ENCODE measurements at regions not wholly inside any gene's neighbourhood (a gene's known extent, or its start where the extent isn't known, plus 50 kb on each side); places are given as distances from the start of the nearest gene placed in this dataset.

DNA sequence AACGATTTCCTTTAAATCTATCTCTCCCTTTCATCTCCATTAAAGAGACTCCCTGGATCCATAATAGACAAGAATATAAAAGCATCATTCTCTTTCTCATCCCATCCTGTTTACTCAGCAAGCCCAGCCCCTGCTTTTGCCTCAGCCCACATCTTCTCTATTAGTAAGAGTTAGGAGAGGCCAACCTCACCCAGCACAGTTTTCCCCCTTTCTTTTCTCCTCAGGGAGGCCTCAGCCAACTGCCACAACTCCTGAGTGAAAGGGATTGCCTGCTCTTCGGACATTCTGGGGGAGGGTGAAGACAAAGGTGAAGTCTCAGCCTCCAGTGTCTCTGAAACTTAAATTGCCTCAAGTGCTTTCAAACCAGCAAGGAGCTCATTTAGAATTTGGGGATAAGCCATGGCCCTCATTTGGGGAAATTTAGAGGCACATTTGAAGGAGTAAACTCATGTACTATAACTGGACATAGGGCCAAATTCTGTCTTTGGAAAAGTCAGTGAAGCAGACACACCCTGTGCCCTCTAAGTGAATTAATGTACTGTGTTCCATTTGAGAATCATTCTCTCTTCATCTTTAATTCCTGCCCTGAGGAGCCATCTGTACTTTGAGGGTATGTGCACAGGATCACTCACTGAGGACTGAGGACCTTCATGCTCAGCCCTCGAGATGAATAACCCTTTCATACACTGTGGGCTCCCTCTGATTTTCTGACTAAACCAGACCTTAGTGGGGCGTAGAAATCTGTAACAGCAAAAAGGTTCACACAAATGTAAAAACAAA, 82.5 kb downstream of the SOX2 start:
- 45 to 60% methylated on average over 4 of the region's 4 CpGs for WGBS, 2 donors
- Histone ChIP-seq H3K9me3 (no peaks in the 10 kb centered on the region), H3K27ac (no peak overlapping the region), H3K27me3 (no peaks in the 10 kb centered on the region), H3K4me3 (no peak overlapping the region), H3K36me3 (replicated peaks in 1 of 2; ENCODE audit: insufficient read depth in 1 of 2, low read depth in 2 of 2) (no peaks in the 10 kb centered on the region), H3K4me1 (no peaks in the 10 kb centered on the region)
- ATAC-seq: no peak
- DNase-seq: no peak
- intact Hi-C loops (cut with DNase I): no loop called here
- TF ChIP-seq, protein P1, sequence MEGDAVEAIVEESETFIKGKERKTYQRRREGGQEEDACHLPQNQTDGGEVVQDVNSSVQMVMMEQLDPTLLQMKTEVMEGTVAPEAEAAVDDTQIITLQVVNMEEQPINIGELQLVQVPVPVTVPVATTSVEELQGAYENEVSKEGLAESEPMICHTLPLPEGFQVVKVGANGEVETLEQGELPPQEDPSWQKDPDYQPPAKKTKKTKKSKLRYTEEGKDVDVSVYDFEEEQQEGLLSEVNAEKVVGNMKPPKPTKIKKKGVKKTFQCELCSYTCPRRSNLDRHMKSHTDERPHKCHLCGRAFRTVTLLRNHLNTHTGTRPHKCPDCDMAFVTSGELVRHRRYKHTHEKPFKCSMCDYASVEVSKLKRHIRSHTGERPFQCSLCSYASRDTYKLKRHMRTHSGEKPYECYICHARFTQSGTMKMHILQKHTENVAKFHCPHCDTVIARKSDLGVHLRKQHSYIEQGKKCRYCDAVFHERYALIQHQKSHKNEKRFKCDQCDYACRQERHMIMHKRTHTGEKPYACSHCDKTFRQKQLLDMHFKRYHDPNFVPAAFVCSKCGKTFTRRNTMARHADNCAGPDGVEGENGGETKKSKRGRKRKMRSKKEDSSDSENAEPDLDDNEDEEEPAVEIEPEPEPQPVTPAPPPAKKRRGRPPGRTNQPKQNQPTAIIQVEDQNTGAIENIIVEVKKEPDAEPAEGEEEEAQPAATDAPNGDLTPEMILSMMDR (IDR thresholded peaks at IDR 0.05): no peak
- TF ChIP-seq POLR2A (IDR thresholded peaks at IDR 0.05): no peak

DNA sequence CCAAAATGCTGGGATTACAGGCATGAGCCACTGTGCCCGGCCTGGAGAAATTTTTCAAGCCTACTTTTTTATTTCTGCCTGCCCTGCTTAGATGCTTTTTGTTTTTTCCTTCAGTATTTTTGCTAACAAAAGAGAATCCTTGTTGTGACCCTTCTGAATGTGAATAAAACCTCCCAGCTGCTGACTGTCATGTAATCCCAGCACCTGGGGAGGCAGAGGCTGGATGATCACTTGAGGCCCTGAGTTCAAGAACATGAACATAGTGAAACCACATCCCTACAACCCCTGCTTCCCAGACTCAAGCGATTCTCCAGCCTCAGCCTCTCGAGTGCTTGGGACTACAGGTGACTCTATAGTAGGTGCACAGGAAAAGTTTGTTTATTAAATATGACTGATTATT, 84.9 kb downstream of the SOX2 start:
- H3K27ac ChIP-seq: no peak overlapping the region
- H3K36me3 ChIP-seq (replicated peaks in 1 of 2; ENCODE audit: insufficient read depth in 1 of 2, low read depth in 2 of 2): no peaks in the 10 kb centered on the region
- H3K4me3 ChIP-seq: no peak overlapping the region
- ATAC-seq (no peak), DNase-seq (no peak)
- no peaks in the 10 kb centered on the region for H3K4me1 ChIP-seq
- intact Hi-C loops (cut with DNase I): no loop called here
- H3K9me3 ChIP-seq: no peaks in the 10 kb centered on the region
- no peak for TF ChIP-seq POLR2A (IDR thresholded peaks at IDR 0.05)
- TF ChIP-seq, protein P1 (IDR thresholded peaks at IDR 0.05): no peak
- 87 to 91% methylated on average over 3 of the region's 3 CpGs for WGBS, 2 donors
- no peaks in the 10 kb centered on the region for H3K27me3 ChIP-seq

GRCh38 chr3:181797431-181797830, 85.7 kb downstream of the SOX2 start:
- H3K9me3 ChIP-seq: no peaks in the 10 kb centered on the region
- no peaks in the 10 kb centered on the region for H3K4me1 ChIP-seq
- H3K27ac ChIP-seq: no peak overlapping the region
- H3K4me3 ChIP-seq: no peak overlapping the region
- no peaks in the 10 kb centered on the region for H3K36me3 ChIP-seq (replicated peaks in 1 of 2; ENCODE audit: insufficient read depth in 1 of 2, low read depth in 2 of 2)
- DNase-seq: no peak
- TF ChIP-seq POLR2A (IDR thresholded peaks at IDR 0.05): no peak
- TF ChIP-seq, protein P1 (IDR thresholded peaks at IDR 0.05): no peak
- intact Hi-C loops (cut with DNase I): no loop called here
- ATAC-seq: no peak
- WGBS, 2 donors: 56 to 57% methylated on average over 2 of the region's 2 CpGs
- no peaks in the 10 kb centered on the region for H3K27me3 ChIP-seq

GRCh38 chr3:181805703-181806102, 94.0 kb downstream of the SOX2 start:
- Histone ChIP-seq H3K9me3 (no peaks in the 10 kb centered on the region), H3K27me3 (no peaks in the 10 kb centered on the region), H3K4me1 (no peaks in the 10 kb centered on the region), H3K36me3 (replicated peaks in 1 of 2; ENCODE audit: insufficient read depth in 1 of 2, low read depth in 2 of 2) (no peaks in the 10 kb centered on the region), H3K4me3 (no peak overlapping the region), H3K27ac (no peak overlapping the region)
- ATAC-seq (no peak), DNase-seq (no peak)
- intact Hi-C loops (cut with DNase I): no loop called here
- WGBS, 2 donors: 58 to 63% methylated on average over 2 of the region's 2 CpGs
- no peak for TF ChIP-seq POLR2A (IDR thresholded peaks at IDR 0.05)
- TF ChIP-seq, protein P1 (IDR thresholded peaks at IDR 0.05): no peak

DNA sequence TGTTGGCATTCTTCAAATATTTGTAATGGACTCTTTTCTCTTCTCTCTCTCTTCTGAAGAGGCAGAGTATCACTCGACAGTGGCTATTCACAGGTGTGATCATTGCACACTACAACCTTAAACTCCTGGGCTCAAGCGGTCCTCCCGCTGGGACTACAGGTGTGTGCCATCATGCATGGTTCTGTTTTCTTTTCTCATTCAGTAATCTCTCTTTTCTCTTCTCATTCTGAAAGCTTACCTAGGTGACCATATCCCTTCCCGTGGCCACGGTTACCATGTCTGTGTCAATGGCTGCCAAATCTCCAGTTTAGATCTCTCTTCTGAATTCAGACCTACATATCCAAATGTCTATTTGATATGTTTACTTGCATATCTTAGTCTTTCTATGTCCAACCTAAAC, 96.3 kb downstream of the SOX2 start:
- no peaks in the 10 kb centered on the region for H3K9me3 ChIP-seq
- H3K4me3 ChIP-seq: no peak overlapping the region
- TF ChIP-seq, protein P1 (IDR thresholded peaks at IDR 0.05): no peak
- no peak for TF ChIP-seq POLR2A (IDR thresholded peaks at IDR 0.05)
- no peaks in the 10 kb centered on the region for H3K27me3 ChIP-seq
- no peaks in the 10 kb centered on the region for H3K36me3 ChIP-seq (replicated peaks in 1 of 2; ENCODE audit: insufficient read depth in 1 of 2, low read depth in 2 of 2)
- no peak for ATAC-seq
- 85 to 88% methylated on average over 5 of the region's 5 CpGs for WGBS, 2 donors
- no peaks in the 10 kb centered on the region for H3K4me1 ChIP-seq
- intact Hi-C loops (cut with DNase I): no loop called here
- no peak for DNase-seq
- H3K27ac ChIP-seq: no peak overlapping the region

Measured in body of pancreas (tissue), 4 donors.